NCI-H446 treated with DMSO at 0.1 percent for 48 hours (cell line): ENCODE measurements at regions not wholly inside any gene's neighbourhood (a gene's known extent, or its start where the extent isn't known, plus 50 kb on each side); places are given as distances from the start of the nearest gene placed in this dataset.

ENCODE experiments used
- DNase-seq: peaks from one replicate; lab custom pipeline; 2025; lab: John Stamatoyannopoulos, UW

DNA sequence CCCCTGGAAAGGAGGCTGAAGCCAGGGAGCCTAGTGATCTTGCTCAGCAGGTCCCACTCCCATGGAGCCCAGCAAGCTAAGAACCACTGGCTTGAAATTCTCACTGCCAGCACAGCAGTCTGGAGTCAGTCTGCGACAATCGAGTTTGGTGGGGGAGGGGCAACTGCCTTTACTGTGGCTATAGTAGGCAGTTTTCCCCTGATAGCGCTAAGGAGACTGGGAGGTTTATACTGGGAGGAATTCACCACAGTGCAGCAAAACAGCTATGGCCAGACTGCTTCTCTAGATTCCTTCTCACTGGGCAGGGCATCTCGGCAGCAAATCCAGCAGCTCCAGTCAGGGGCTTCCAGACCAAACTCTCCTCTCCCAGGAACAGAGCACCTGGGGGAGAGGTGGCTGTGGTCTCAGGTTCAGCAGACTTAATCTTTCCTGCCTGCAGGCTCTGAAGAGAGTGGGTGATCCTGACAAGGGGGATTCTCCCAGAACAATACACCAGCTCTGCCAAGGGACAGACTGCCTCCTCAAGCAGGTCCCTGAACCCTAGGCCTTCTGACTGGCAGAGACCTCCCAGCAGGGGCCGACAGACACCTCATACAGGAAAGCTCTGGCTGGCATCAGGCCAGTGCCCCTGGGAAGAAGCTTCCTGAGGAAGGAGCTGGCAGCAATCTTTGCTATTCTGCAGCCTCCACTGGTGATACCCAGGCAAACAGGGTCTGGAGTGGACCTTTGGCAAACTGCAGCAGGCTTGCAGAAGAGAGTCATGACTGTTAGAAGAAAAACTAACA lies 548.5 kb upstream of the NEGR1 start:
- DNase-seq: no peak

DNA sequence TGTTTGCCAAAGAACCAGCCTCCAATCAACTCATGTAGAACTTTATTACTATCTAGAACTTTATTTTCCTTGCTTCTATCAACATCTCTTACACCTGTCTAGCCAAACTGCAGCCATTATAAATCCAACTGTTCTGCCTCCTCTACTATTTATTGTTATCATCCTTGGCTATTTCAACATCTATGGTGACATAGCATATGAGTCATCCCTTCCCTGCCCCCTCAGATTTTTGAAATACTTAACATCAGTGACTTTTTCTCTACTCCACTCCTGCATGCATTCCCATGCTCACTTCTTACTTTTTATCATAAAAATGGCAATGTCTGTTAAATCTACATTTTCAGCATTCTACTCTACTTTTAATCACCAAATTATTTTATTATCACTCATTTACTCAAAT lies 544.9 kb upstream of the NEGR1 start:
- DNase-seq: no peak

DNA sequence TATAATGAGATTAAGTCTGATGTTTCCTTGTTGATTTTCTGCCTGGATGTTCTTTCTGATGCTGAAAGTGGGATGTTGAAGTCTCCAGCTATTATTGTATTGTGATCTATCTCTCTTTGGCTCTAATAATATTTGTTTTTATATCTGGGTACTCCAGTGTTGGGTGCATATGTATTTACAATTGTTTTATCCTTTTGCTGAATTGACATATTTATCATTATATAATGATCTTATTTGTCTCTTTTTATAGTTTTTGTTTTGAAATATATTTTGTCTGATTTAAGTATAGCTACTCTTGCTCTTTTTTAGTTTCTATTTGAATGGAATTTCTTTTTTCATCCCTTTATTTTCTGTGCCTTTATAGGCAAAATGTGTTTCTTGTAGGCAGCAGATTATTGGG lies 522.2 kb upstream of the NEGR1 start:
- no peak for DNase-seq

DNA sequence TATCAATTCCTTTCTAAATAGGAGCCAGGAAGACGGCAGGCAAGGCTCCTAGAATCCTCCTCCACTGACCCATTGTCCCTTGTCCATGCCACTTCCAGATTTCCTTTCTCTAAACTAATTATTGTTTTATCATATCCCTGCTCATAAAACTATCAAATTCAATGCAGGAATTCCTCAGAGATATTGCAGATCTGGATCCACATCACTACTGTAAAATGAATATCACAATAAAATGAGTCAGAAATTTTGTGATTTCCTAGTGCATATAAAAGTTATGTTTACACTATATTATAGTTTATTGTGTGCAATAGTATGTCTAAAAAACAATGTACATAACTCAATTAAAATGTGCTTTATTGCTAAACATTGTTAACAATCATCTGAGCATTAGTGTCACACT lies 498.7 kb upstream of the NEGR1 start:
- DNase-seq: no peak

DNA sequence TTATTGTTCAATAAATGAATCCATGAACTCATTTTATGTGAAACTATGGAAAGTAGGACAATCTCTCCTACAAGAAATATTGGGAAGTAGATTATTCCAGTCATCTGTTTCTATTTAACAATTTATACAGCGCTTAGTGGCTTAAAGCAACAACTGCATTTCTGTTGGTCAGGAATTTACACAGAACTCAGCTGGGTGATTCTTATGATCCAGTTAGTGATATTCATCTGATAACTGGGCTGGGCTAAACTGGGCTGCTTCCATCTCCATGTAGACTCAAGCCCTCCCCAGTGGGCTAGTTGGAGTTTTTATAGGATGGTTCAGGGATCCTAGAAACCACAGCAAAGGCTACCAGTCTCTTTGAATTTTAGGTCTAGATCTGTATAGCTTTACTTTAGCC lies 497.9 kb upstream of the NEGR1 start:
- no peak for DNase-seq

DNA sequence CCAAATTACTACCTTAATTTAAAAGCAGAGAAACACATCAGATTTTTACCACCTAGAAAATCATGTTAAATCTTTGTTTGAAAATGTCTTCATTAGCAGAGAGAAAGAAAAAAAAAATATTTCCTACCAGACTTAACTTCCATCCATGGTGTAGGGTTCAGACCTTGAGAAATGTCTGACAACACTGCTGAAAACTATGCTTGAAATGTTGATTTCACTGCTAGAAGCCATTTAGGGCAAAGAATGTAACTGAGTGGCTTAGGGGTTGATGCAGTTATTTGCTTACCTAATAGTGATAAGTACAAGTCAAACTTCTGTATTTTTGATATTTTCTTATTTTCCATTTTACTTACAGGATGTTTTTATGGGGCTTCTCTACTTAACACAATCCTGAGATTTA lies 495.6 kb upstream of the NEGR1 start:
- DNase-seq: no peak

DNA sequence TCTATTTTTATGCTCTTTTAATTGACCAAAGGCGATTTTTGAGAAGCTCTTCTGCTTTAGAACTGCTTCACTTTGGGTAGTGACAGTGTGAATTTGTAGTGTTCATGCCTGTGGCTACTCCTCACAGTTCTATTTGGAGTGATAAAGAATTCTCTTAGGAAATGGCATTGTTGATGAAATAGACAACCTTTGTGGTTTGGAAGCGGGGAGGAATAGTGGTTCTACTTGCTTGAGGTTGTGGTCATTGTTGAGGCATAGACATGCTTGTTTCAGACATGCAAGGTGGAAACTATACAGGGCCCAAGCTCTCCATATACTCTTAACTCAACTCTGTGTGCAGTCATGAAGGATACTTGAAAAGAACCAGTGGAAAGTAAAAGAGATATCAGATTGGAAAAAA lies 481.1 kb upstream of the NEGR1 start:
- no peak for DNase-seq

DNA sequence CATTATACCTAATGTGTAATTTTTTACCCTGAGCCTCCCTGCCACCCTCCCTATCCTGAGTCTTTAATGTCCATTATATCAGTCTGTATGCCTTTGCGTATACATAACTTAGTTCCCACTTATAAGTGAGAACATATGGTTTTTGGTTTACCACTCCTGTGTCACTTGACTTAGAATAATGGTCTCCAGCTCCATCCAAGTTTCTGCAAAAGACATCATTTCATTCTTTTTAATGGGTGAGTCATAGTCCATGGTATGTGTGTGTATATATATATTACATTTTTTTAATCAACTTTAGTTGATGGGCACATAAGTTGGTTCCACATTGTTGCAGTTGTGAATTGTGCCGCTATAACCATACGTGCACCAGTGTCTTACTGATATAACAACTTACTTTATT lies 477.1 kb upstream of the NEGR1 start:
- DNase-seq: no peak

DNA sequence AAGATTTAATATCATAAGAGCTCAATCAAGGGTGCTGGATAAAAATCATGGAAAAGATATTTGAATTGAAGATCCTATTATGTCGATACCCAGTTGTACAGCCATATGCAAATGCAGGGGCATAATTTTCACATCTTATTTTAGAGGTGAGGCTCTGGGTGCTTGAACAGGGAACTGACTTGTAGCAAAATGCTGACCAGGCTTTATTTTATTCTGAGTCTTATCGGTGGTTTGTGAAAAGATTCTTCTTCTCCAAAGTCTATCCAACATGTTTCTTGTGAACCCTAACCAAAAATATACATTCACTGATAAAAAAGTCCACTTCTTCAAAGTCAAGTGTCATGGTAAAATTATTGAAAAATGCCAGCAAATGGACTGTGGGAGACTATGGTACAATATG lies 475.5 kb upstream of the NEGR1 start:
- DNase-seq: no peak

DNA sequence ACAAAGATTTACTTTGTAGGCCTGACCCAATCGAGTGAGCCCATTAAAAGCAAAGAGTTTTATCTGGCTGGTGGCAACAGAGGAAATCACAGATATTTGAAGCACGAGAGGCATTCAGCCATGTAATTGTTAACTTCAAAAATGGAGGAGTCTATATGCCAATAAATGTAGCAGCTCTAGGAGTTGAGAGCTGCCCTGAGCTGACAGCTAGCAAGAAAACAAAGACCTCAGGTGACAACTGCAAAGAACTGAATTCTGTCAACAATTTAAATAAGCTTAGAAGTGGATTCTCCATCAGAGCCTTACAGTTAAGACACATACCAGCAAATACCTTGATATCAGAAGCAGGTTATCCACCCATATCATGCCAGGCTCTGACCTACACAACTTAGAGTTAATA lies 463.1 kb upstream of the NEGR1 start:
- DNase-seq: no peak

DNA sequence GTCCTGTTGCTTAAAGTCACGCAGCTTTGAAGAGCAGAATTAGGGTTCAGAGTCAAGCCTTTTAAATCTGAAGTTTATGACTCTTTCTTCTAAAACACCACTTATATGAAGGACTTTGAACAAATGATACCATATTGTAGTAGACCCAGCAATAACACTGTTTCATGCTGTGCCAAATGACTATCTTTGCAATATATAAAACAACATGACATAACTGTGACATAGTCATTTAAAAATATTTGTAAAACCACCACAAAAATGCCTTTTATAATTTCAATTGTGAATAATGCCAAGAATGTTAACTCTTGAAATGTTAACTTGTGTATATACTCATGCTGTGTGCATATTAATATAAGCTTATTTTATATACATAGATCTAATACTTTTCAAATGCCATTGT lies 452.1 kb upstream of the NEGR1 start:
- no peak for DNase-seq

DNA sequence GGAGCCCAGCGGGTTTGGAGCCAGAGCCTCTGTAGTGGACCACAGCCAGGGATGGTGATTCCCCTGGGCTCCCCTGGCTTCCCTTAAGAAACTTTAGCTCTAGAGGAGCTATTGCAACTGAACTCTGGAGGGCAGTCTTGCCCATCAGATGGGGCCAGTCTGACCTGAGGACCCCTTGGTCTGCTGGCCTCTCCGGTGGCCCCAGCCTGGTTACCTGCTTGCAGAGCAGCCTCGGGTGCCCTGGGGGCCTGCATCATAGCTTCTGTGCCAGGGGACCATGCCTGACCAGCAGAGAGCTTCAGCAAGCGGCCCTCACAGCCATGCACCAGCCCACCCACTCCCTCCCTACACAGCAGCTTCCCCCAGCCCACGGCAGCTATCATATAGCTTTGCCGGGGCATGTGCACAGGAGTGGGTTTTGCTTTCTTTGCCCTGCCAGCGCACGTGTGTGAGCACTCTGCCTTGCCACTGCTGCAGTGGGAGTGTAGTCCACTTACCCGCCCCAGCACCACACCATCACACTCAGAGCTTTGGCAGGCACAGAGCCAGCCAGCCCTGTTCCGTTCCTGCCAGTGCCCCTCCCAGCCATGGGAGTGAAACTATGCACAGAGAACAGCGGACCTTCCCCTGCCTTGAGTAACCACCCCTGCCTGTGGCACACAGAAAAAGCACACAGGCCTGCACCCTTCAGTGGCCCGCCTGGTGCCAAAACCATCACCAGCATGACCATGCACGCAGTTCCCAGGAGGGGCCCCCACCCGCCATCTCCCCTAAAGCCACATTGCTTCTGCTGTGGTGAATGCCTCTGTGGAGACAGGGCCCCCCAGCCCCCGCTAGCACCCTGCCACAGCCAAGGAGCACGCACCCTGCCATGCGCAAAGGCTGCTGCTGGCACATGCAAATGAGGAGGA lies 442.9 kb upstream of the NEGR1 start:
- no peak for DNase-seq

DNA sequence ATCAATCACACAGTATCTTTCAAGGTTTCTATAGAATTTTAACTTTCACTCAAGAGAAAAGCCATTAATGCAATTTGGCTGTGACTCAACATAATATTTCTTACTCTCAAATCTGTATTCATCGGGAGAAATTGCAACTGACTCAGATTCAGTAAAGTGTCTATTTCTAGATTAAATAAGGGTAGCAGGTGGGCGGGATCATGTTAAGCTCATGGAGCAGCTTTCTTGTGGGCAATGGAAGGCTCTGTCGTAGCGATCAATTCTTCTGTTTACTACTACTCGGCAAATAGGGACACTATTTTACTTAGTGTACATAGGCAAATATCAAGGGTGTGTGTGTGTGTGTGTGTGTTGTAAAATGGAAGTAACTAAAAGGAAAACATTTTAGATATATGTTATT lies 423.6 kb upstream of the NEGR1 start:
- DNase-seq: no peak

DNA sequence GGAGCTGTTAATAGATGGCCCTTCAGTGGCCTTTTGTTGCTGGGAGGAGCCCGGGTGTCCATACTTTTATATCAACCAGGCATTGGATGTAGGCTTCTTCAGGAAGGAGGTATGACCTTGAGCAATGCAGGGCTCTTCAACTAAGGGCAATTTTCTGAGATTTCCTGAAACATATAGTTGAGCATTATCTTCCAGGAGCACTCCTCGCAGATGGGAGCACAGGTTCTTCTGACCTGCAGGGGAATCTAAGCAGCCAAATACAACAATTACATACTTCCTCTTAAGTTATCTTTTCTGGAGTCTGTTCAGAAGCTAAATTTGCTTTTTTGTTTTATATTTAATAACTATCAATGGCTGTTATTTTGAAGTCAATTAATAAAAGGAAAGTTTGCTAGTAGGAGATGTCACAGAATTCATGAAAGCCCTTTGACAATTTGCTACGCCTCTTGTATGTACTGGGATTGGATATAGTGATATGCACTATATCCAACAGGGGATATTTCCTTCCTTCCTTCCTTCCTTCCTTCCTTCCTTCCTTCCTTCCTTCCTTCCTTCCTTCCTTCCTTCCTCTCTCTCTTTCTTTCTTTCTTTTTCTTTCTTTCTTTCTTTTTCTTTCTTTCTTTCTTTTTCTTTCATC lies 422.6 kb upstream of the NEGR1 start:
- no peak for DNase-seq

DNA sequence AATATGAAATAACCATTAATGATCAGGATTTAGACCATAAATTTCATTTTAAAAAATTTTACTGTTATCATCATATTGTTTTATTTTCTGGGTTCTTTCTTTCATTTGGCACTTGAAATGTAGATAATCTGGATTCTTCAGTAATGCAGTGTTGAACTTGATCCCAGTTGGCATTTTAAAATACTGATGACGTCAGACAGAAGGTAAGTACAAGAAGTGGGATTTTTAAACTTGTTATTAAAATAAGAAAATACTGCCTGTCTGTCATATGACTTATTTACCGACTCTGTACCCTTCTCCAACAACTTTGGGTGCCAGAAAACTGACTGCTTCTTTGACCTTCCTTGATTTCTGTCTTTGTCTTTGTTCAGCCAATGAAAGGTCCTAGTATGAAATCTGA lies 415.1 kb upstream of the NEGR1 start:
- DNase-seq: no peak

DNA sequence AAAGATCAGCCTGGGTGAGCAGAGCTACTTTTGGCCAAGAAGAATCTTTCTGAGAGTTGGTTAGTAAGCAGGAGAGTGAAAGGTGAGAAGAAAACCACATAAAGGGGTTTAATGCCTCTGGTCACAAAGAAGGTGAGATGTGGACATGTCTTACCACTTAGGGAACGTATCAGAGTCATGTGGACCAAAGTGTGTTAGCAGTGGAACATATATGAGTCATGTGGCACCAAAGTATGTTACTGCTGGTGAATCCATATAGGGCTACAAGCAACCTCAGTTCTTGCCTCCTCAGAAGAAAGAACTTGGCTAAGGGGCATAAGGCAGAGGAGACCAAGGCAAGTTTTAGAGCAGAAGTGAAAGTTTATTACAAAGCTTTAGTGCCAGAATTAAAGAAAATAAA lies 411.6 kb upstream of the NEGR1 start:
- no peak for DNase-seq

DNA sequence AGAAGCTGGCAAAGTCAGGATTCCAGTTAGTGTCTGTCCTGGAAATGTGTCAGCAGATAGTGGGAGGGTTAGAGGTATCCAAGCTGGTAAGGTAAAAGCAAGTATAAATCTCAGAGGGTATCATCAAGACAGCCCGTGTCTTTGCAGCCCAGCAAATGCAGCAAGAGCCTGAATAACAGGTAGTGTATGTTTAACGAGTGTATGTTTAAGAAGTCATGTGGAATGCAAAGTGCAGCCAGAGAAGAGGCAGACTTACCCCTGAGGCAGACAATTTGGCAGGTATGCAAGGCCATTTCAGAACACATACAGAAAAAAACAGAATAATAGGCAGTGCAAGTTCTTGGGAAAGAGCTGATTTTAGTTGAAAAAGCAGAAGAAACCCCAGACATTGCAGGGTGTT lies 411.0 kb upstream of the NEGR1 start:
- no peak for DNase-seq

DNA sequence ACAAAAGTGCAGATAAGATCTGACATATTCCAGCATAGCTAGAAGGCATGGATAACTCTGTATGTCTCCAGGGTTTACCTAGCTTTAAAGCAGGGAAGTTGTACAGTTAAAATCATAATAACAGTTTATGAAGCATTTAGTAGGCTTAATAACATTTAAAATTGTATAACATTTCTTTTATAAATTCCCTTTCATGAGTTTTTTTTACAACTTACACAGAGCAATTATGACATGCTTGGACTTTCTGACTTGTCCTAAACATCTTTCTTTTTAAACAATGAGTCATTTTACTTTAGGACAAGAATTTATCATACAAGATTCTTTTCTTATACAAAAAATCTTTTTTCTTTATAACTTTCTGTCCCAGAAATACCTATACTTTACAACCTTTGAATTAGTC lies 408.5 kb upstream of the NEGR1 start:
- no peak for DNase-seq

DNA sequence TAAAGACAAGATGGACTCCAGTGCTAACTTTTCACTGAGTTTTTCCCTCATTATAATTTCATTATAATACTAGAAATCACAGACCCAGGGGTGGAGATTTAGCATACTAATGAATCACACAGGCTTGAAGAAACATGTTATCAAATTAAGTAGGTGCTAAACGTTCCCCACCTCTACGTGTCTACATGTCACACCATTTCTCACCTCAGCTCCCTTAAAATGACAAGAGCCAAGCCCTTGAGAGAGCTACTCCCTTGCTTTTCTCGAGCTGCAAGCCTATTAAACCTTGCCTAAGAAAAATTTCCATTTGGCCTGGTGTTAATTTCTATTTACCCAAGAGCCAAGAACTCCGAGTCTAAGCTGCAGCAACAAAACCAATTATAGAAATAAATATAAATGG lies 396.3 kb upstream of the NEGR1 start:
- DNase-seq: no peak

DNA sequence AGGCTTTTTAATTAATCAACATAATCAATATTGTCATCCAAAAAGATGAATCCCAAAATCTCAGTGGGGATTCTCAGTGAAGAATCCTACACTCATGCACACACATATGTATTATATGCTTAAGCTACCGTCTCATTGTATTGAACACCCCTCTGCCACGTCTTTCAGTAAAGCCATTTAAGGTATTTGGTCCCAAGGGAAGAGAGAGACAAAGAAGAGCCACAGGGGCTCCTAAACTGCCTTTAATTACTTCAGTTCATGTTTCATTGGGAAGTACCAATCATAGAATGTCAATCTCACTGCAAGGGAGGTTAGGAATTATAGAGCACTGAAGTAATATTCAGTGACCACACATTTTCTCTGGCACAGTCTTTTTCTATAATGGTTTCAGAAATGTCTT lies 388.6 kb upstream of the NEGR1 start:
- no peak for DNase-seq

DNA sequence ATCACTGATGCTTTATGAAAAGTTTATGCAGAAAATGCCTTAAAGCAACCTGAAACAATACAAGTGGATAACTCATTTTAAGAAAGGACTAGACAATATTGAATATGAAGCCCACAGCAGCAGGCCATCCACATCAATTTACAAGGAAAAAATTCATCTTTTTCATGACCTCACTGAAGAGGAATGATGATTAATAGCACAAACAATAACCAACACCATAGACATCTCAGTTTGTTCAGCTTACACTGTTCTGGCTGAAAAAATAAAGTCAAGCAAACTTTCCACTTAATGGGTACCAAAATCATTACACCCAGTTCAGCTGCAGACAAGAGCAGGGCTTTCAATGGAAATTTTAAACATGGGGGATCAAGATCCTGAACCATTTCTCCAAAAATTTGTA lies 380.6 kb upstream of the NEGR1 start:
- DNase-seq: no peak

DNA sequence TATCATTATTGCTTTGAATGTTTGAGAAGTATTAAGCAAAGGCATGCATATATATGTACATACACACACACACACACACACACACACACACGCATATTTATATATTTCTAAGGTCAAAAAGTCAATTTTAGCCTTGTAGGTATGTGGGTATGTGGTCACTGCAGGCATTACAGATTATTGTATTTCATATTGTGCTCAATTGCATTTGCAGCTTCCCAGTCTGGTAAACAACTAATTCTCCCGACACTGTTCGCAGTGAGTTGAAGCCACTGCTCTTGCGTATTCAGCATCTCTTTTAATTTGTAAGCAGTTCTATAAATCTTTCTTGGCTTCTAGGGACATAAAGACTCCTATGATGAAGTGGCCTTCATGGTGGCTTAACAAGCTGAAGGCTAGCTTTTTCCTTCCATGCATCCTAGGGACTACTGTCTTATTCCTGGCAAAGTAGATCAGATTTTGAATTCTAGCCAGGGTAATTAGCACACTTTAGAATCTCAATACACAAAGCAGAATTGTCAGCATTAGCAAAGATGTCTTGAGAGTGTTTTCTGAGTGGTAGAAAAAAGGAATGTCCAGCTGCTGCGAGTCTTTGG lies 368.6 kb upstream of the NEGR1 start:
- peak; percentile 11 for DNase-seq

DNA sequence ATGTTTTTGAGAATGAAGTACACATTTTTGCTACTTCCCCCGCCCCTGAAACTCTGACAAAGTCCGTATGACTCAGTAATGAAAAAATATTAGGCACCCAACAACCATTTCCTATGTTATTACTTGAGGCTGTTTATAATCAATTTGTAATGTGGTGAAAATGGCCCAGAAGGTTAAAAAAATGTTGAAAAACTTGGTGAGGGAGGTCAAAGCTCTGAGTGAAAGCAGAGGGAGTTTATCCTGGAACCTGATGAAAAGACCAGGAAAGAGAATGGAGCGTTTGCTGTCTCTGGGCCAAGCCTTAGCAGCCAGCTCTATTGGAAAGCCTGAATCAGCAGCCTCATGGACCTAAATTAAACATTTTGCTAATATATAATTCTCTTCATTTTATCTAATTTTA lies 367.7 kb upstream of the NEGR1 start:
- DNase-seq: no peak
